H9 (cell line): ENCODE measurements at regions not wholly inside any gene's neighbourhood (a gene's known extent, or its start where the extent isn't known, plus 50 kb on each side); places are given as distances from the start of the nearest gene placed in this dataset.

Source experiments
- DNase-seq: peaks from one replicate; pipeline ENCODE4 v3.0.0-alpha.2; 2017
- H2AFZ ChIP-seq: one replicate; pipeline ENCODE4 v1.6.1; 2013; ENCODE audit warnings: mild to moderate bottlenecking, low read length, control low read depth, moderate library complexity
- H2AK5ac ChIP-seq: 2 replicates; pipeline ENCODE4 v1.6.1; 2013; ENCODE audit warnings: low read length, control low read depth, mixed read lengths; ENCODE audit not compliant: insufficient read length
- H2BK120ac ChIP-seq: one replicate; pipeline ENCODE4 v1.6.1; 2013; ENCODE audit warnings: low read depth, mild to moderate bottlenecking, low read length, control low read depth, inconsistent platforms; ENCODE audit not compliant: poor library complexity, severe bottlenecking
- H2BK12ac ChIP-seq: 2 replicates; pipeline ENCODE4 v1.6.1; 2013; ENCODE audit warnings: low read length, control low read depth, mixed read lengths, low read depth; ENCODE audit not compliant: insufficient read length
- H2BK15ac ChIP-seq: 2 replicates; pipeline ENCODE4 v1.6.1; 2013; ENCODE audit warnings: low read depth, low read length, control low read depth
- H2BK20ac ChIP-seq: one replicate; pipeline ENCODE4 v1.6.1; 2013; ENCODE audit warnings: low read depth, mild to moderate bottlenecking, low read length, control low read depth, inconsistent platforms; ENCODE audit not compliant: poor library complexity, severe bottlenecking
- H2BK5ac ChIP-seq: 2 replicates; pipeline ENCODE4 v1.6.1; 2013; ENCODE audit warnings: low read length, control low read depth, mixed read lengths; ENCODE audit not compliant: insufficient read length
- H3K14ac ChIP-seq: 2 replicates; pipeline ENCODE4 v1.6.1; 2013; ENCODE audit warnings: low read length, control low read depth; ENCODE audit not compliant: insufficient read depth
- H3K18ac ChIP-seq: 2 replicates; pipeline ENCODE4 v1.6.1; 2013; ENCODE audit warnings: low read depth, mild to moderate bottlenecking, mixed read lengths, low read length, control low read depth; ENCODE audit not compliant: insufficient read length
- H3K23ac ChIP-seq: 2 replicates; pipeline ENCODE4 v1.6.1; 2013; ENCODE audit warnings: low read length, control low read depth, mixed read lengths, low read depth; ENCODE audit not compliant: insufficient read length
- H3K23me2 ChIP-seq: 2 replicates; pipeline ENCODE4 v1.6.1; 2013; ENCODE audit warnings: low read depth, mild to moderate bottlenecking, mixed read lengths, low read length, control low read depth; ENCODE audit not compliant: insufficient read length, poor library complexity, severe bottlenecking
- H3K27ac ChIP-seq: 2 replicates; pipeline ENCODE4 v1.5.1; 2013; ENCODE audit warnings: low read length, control low read depth, mixed read lengths, low read depth; ENCODE audit not compliant: insufficient read length
- H3K27me3 ChIP-seq: 2 replicates; pipeline ENCODE4 v1.6.1; 2013; ENCODE audit warnings: low read length, control low read depth, inconsistent platforms; ENCODE audit not compliant: insufficient read depth
- H3K4ac ChIP-seq: 2 replicates; pipeline ENCODE4 v1.6.1; 2013; ENCODE audit warnings: low read depth, mild to moderate bottlenecking, control low read depth, inconsistent platforms, low read length, moderate library complexity
- H3K4me1 ChIP-seq: 2 replicates; pipeline ENCODE4 v1.6.1; 2013; ENCODE audit warnings: low read length, control low read depth, inconsistent platforms; ENCODE audit not compliant: insufficient read depth
- H3K4me2 ChIP-seq: 2 replicates; pipeline ENCODE4 v1.6.1; 2013; ENCODE audit warnings: low read length, control low read depth, mixed read lengths; ENCODE audit not compliant: insufficient read length, insufficient read depth
- H3K56ac ChIP-seq: 2 replicates; pipeline ENCODE4 v1.6.1; 2013; ENCODE audit warnings: low read depth, mild to moderate bottlenecking, mixed read lengths, low read length, control low read depth; ENCODE audit not compliant: insufficient read length
- H3K79me1 ChIP-seq: 2 replicates; pipeline ENCODE4 v1.6.1; 2013; ENCODE audit warnings: low read depth, mild to moderate bottlenecking, moderate library complexity, low read length, control low read depth, inconsistent platforms; ENCODE audit not compliant: insufficient read depth, poor library complexity, severe bottlenecking
- H3K79me2 ChIP-seq: 2 replicates; pipeline ENCODE4 v1.6.1; 2013; ENCODE audit warnings: low read length, control low read depth, inconsistent platforms; ENCODE audit not compliant: insufficient read depth
- H3K9ac ChIP-seq: 2 replicates; pipeline ENCODE4 v1.6.1; 2013; ENCODE audit warnings: low read length, control low read depth, mixed read lengths; ENCODE audit not compliant: insufficient read length; ENCODE audit errors: extremely low read depth
- H3K9me3 ChIP-seq: one replicate; pipeline ENCODE4 v1.6.1; 2013; ENCODE audit warnings: low read depth, low read length, inconsistent platforms; ENCODE audit not compliant: control insufficient read depth
- H3T11ph ChIP-seq: one replicate; pipeline ENCODE4 v1.6.1; 2013; ENCODE audit warnings: mild to moderate bottlenecking, low read length, control low read depth, inconsistent platforms
- H4K20me1 ChIP-seq: one replicate; pipeline ENCODE4 v1.6.1; 2013; ENCODE audit not compliant: control insufficient read depth, insufficient read length, insufficient read depth
- H4K5ac ChIP-seq: 2 replicates; pipeline ENCODE4 v1.6.1; 2013; ENCODE audit warnings: low read depth, mild to moderate bottlenecking, mixed read lengths, low read length, control low read depth; ENCODE audit not compliant: insufficient read length
- H4K8ac ChIP-seq: replicated peaks from 2 replicates; pipeline ENCODE4 v1.6.1; 2013; ENCODE audit warnings: low read length, control low read depth, mixed read lengths, low read depth; ENCODE audit not compliant: insufficient read length
- H4K91ac ChIP-seq: 2 replicates; pipeline ENCODE4 v1.6.1; 2013; ENCODE audit warnings: low read depth, mild to moderate bottlenecking, moderate library complexity, mixed read lengths, low read length, control low read depth; ENCODE audit not compliant: insufficient read length
- H3K27ac Mint-ChIP-seq, 3 experiments: 2 replicates in 2 of 3; 3 replicates in 1 of 3; pipeline ENCODE4 v1.8.0; 2020 to 2021; ENCODE audit warnings: mixed read lengths in 3 of 3, mild to moderate bottlenecking in 1 of 3, moderate library complexity in 1 of 3
- H3K27me3 Mint-ChIP-seq: 2 replicates; pipeline ENCODE4 v1.8.0; 2021; ENCODE audit warnings: low read depth, mild to moderate bottlenecking, moderate library complexity, mixed read lengths
- H3K36me3 Mint-ChIP-seq, 3 experiments: 2 replicates in 2 of 3; 3 replicates in 1 of 3; pipeline ENCODE4 v1.8.0; 2020 to 2021; ENCODE audit warnings: low read depth in 3 of 3, mixed read lengths in 3 of 3; ENCODE audit not compliant: insufficient read depth in 1 of 3
- H3K4me1 Mint-ChIP-seq, 2 experiments: 2 replicates each; pipeline ENCODE4 v1.8.0; 2020; ENCODE audit warnings: mixed read lengths in 2 of 2
- H3K4me3 Mint-ChIP-seq, 2 experiments: 2 replicates in 1 of 2; 3 replicates in 1 of 2; pipeline ENCODE4 v1.8.0; 2020 to 2021; ENCODE audit warnings: mild to moderate bottlenecking in 2 of 2, mixed read lengths in 2 of 2, moderate library complexity in 1 of 2
- H3K9me3 Mint-ChIP-seq, 2 experiments: 2 replicates in 1 of 2; 3 replicates in 1 of 2; pipeline ENCODE4 v1.8.0; 2020; ENCODE audit warnings: mild to moderate bottlenecking in 2 of 2, mixed read lengths in 2 of 2, moderate library complexity in 1 of 2
- CTCF ChIP-seq: fragments of 200-600 bp; sonication (generic); conservative IDR thresholded peaks from 3 replicates; pipeline ENCODE4 v1.8.0; 2021; ENCODE audit warnings: antibody characterized with exemption, mild to moderate bottlenecking
- WGBS: extraction: QIAGEN DNeasy Blood & Tissue Kit; methylation state at CpG from one replicate; pipeline ENCODE4 v1.1.7; 2013; ENCODE audit warnings: missing lambda C conversion rate, low lambda C conversion rate, mixed read lengths; ENCODE audit not compliant: insufficient read length; ENCODE audit errors: extremely low coverage; 5-methylcytosine and 5-hydroxymethylcytosine counted together

- no peak overlapping the region for H3T11ph ChIP-seq
- no peaks in the 10 kb centered on the region for H3K27me3 ChIP-seq
- no peak overlapping the region for H3K4ac ChIP-seq
- Mint-ChIP-seq H3K9me3 (peaks cover 0 to 4% of the 10 kb centered on the region in 2 experiments; a peak in 2 of 5 replicates), H3K4me1 (no peaks in the 10 kb centered on the region), H3K36me3 (no peaks in the 10 kb centered on the region; a peak in 1 of 7 replicates), H3K4me3 (no peak overlapping the region), H3K27ac (no peak overlapping the region), H3K27me3 (no peaks in the 10 kb centered on the region)
- no peak overlapping the region for H2BK20ac ChIP-seq
- no peak overlapping the region for H2BK120ac ChIP-seq
- no peak overlapping the region for H3K9ac ChIP-seq
- H3K23me2 ChIP-seq = no peaks in the 10 kb centered on the region
- no peak overlapping the region for H2BK15ac ChIP-seq
- no peaks in the 10 kb centered on the region for H4K20me1 ChIP-seq
- no peak overlapping the region for H2AK5ac ChIP-seq
- H3K79me2 ChIP-seq = no peaks in the 10 kb centered on the region
- no peak overlapping the region for H2BK12ac ChIP-seq
- H2BK5ac ChIP-seq = no peak overlapping the region
- H3K23ac ChIP-seq = no peak overlapping the region
- no peak overlapping the region for H4K91ac ChIP-seq
- DNase-seq = no peak
- no peak overlapping the region for H3K18ac ChIP-seq
- H2AFZ ChIP-seq = no peak overlapping the region
- no peaks in the 10 kb centered on the region for H3K4me1 ChIP-seq
- no peak for TF ChIP-seq CTCF
- H3K79me1 ChIP-seq = no peaks in the 10 kb centered on the region
- H3K14ac ChIP-seq = no peak overlapping the region
- no peaks in the 10 kb centered on the region for H3K9me3 ChIP-seq
- H4K8ac ChIP-seq = no peak overlapping the region
- no peak overlapping the region for H3K4me2 ChIP-seq
- H3K27ac ChIP-seq = no peak overlapping the region
- H3K56ac ChIP-seq = no peak overlapping the region
- WGBS = no CpG with 5 or more reads among the region's 2 CpGs
- no peak overlapping the region for H4K5ac ChIP-seq
Observed at GRCh38 chr13:56247692-56248091, 893.0 kb upstream of the PRR20A start.
